ENCODE measurements at regions not wholly inside any gene's neighbourhood (a gene's known extent, or its start where the extent isn't known, plus 50 kb on each side); places are given as distances from the start of the nearest gene placed in this dataset.

- Histone ChIP-seq H3K4me3 (replicated peaks in 1 of 2; ENCODE audit: low read depth in 1 of 2, low read length in 2 of 2) (no peak overlapping the region), H3K4me1 (ENCODE audit: control insufficient read depth in 1 of 2, insufficient read depth in 2 of 2, low read length in 2 of 2) (no peaks in the 10 kb centered on the region), H2AFZ (ENCODE audit: low read depth, low read length, poor library complexity, severe bottlenecking) (no peak overlapping the region), H3K9me2 (ENCODE audit: insufficient read depth) (no peaks in the 10 kb centered on the region), H3K27ac (ENCODE audit: low read depth, low read length) (no peak overlapping the region), H3K36me3 (ENCODE audit: control insufficient read depth in 1 of 2, insufficient read depth in 2 of 2, low read length in 2 of 2) (no peaks in the 10 kb centered on the region), H3K79me2 (ENCODE audit: insufficient read depth, low read length) (no peaks in the 10 kb centered on the region), H3K27me3 (ENCODE audit: insufficient read depth, low read length) (no peaks in the 10 kb centered on the region), H3K9me3 (ENCODE audit: control insufficient read depth in 1 of 2, insufficient read depth in 1 of 2, low read depth in 1 of 2, low read length in 2 of 2) (no peaks in the 10 kb centered on the region), H3K9ac (ENCODE audit: low read length) (no peak overlapping the region), H4K20me1 (ENCODE audit: insufficient read depth) (no peaks in the 10 kb centered on the region), H3K4me2 (ENCODE audit: low read length) (no peak overlapping the region)
- ChIA-PET POLR2A (no interaction called here), CTCF (no interaction called here), RAD21 (ENCODE audit: low non-redundant PET in 1 of 2, low total read pairs in 2 of 2, uncharacterized antibody in 2 of 2, unreplicated experiment in 2 of 2) (no interaction called here)
- ATAC-seq, result no peak
- intact Hi-C loops (cut with micrococcal nuclease), result no loop called here
- no peak for DNase-seq (ENCODE audit: low read depth, low spot score)
- BruUV-seq (replicated peaks), result no TSS peak
- TF ChIP-seq RAD21 (IDR thresholded peaks at IDR 0.05; ENCODE audit: low read depth), result no peak
- TF ChIP-seq, protein P1, sequence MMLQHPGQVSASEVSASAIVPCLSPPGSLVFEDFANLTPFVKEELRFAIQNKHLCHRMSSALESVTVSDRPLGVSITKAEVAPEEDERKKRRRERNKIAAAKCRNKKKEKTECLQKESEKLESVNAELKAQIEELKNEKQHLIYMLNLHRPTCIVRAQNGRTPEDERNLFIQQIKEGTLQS (IDR thresholded peaks at IDR 0.05), result no peak
- TF ChIP-seq, protein P2, sequence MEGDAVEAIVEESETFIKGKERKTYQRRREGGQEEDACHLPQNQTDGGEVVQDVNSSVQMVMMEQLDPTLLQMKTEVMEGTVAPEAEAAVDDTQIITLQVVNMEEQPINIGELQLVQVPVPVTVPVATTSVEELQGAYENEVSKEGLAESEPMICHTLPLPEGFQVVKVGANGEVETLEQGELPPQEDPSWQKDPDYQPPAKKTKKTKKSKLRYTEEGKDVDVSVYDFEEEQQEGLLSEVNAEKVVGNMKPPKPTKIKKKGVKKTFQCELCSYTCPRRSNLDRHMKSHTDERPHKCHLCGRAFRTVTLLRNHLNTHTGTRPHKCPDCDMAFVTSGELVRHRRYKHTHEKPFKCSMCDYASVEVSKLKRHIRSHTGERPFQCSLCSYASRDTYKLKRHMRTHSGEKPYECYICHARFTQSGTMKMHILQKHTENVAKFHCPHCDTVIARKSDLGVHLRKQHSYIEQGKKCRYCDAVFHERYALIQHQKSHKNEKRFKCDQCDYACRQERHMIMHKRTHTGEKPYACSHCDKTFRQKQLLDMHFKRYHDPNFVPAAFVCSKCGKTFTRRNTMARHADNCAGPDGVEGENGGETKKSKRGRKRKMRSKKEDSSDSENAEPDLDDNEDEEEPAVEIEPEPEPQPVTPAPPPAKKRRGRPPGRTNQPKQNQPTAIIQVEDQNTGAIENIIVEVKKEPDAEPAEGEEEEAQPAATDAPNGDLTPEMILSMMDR (IDR thresholded peaks at IDR 0.05 in 2 of 3, conservative IDR thresholded peaks at IDR 0.05 in 1 of 3; ENCODE audit: borderline replicate concordance in 1 of 3, insufficient read depth in 1 of 3, low read depth in 2 of 3, low read length in 2 of 3), result no peak
- no peak for TF ChIP-seq EZH2 (IDR thresholded peaks at IDR 0.05)
- no peak for TF ChIP-seq ZFX (IDR thresholded peaks at IDR 0.05)
- TF ChIP-seq YY1 (IDR thresholded peaks at IDR 0.05; ENCODE audit: extremely low read depth, insufficient replicate concordance, low read depth, low read length), result no peak
- TF ChIP-seq, protein P3, sequence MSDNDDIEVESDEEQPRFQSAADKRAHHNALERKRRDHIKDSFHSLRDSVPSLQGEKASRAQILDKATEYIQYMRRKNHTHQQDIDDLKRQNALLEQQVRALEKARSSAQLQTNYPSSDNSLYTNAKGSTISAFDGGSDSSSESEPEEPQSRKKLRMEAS (IDR thresholded peaks at IDR 0.05), result no peak
- TF ChIP-seq SIN3A (IDR thresholded peaks at IDR 0.05; ENCODE audit: low read depth), result no peak
Observed at GRCh38 chr1:233482388-233482787, 131.5 kb upstream of the KCNK1 start.

GRCh38 chr1:233485385-233485784, 128.5 kb upstream of the KCNK1 start:
- H3K36me3 ChIP-seq (ENCODE audit: control insufficient read depth in 1 of 2, insufficient read depth in 2 of 2, low read length in 2 of 2), result no peaks in the 10 kb centered on the region
- H3K4me2 ChIP-seq (ENCODE audit: low read length), result no peak overlapping the region
- intact Hi-C loops (cut with micrococcal nuclease), result no loop called here
- no peaks in the 10 kb centered on the region for H4K20me1 ChIP-seq (ENCODE audit: insufficient read depth)
- H2AFZ ChIP-seq (ENCODE audit: low read depth, low read length, poor library complexity, severe bottlenecking), result no peak overlapping the region
- no peak overlapping the region for H3K27ac ChIP-seq (ENCODE audit: low read depth, low read length)
- CTCF ChIA-PET, result no interaction called here
- POLR2A ChIA-PET, result no interaction called here
- H3K4me1 ChIP-seq (ENCODE audit: control insufficient read depth in 1 of 2, insufficient read depth in 2 of 2, low read length in 2 of 2), result no peaks in the 10 kb centered on the region
- no peaks in the 10 kb centered on the region for H3K9me2 ChIP-seq (ENCODE audit: insufficient read depth)
- no peaks in the 10 kb centered on the region for H3K9me3 ChIP-seq (ENCODE audit: control insufficient read depth in 1 of 2, insufficient read depth in 1 of 2, low read depth in 1 of 2, low read length in 2 of 2)
- H3K79me2 ChIP-seq (ENCODE audit: insufficient read depth, low read length), result no peaks in the 10 kb centered on the region
- BruUV-seq (replicated peaks), result no TSS peak
- no peak overlapping the region for H3K9ac ChIP-seq (ENCODE audit: low read length)
- RAD21 ChIA-PET (ENCODE audit: low non-redundant PET in 1 of 2, low total read pairs in 2 of 2, uncharacterized antibody in 2 of 2, unreplicated experiment in 2 of 2), result no interaction called here
- H3K4me3 ChIP-seq (replicated peaks in 1 of 2; ENCODE audit: low read depth in 1 of 2, low read length in 2 of 2), result no peak overlapping the region
- DNase-seq (ENCODE audit: low read depth, low spot score) (no peak), ATAC-seq (no peak)
- H3K27me3 ChIP-seq (ENCODE audit: insufficient read depth, low read length), result no peaks in the 10 kb centered on the region
- no peak for TF ChIP-seq EZH2 (IDR thresholded peaks at IDR 0.05)
- TF ChIP-seq, protein P3 (IDR thresholded peaks at IDR 0.05), result no peak
- TF ChIP-seq, protein P4, sequence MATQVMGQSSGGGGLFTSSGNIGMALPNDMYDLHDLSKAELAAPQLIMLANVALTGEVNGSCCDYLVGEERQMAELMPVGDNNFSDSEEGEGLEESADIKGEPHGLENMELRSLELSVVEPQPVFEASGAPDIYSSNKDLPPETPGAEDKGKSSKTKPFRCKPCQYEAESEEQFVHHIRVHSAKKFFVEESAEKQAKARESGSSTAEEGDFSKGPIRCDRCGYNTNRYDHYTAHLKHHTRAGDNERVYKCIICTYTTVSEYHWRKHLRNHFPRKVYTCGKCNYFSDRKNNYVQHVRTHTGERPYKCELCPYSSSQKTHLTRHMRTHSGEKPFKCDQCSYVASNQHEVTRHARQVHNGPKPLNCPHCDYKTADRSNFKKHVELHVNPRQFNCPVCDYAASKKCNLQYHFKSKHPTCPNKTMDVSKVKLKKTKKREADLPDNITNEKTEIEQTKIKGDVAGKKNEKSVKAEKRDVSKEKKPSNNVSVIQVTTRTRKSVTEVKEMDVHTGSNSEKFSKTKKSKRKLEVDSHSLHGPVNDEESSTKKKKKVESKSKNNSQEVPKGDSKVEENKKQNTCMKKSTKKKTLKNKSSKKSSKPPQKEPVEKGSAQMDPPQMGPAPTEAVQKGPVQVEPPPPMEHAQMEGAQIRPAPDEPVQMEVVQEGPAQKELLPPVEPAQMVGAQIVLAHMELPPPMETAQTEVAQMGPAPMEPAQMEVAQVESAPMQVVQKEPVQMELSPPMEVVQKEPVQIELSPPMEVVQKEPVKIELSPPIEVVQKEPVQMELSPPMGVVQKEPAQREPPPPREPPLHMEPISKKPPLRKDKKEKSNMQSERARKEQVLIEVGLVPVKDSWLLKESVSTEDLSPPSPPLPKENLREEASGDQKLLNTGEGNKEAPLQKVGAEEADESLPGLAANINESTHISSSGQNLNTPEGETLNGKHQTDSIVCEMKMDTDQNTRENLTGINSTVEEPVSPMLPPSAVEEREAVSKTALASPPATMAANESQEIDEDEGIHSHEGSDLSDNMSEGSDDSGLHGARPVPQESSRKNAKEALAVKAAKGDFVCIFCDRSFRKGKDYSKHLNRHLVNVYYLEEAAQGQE (IDR thresholded peaks at IDR 0.05; ENCODE audit: low read depth), result no peak
- no peak for TF ChIP-seq FOSL1 (IDR thresholded peaks at IDR 0.05; ENCODE audit: low read depth)
- no peak for TF ChIP-seq ZBTB33 (IDR thresholded peaks at IDR 0.05; ENCODE audit: extremely low read depth, insufficient replicate concordance, low read length)
- no peak for TF ChIP-seq CBX3 (IDR thresholded peaks at IDR 0.05; ENCODE audit: low read depth)
- TF ChIP-seq JUND (IDR thresholded peaks at IDR 0.05), result no peak
